ENCODE measurements at regions not wholly inside any gene's neighbourhood (a gene's known extent, or its start where the extent isn't known, plus 50 kb on each side); places are given as distances from the start of the nearest gene placed in this dataset.
A peak's percentile ranks its signal among the peaks of the same experiment; 100 is the strongest.

DNA sequence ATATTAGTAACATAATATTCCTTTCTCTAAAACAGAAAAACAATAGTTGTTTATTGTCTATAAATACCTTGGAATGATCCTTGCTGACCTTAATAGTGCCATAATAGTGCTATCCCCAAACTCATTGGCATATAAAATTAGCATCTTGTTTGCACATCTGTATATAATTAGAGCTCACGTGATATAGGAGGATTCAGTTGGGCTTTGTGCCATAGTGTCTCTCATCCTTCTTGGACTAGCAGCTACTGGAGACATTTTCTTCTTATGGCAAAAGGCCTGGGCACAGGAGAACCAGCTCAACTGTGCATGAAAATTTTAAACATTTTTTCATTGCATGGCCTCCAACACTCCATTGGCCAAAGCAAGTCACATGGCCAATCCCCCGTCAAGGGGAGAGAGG is 342.5 kb downstream of the SPATA31D1 start:
- no peak for FAIRE-seq

DNA sequence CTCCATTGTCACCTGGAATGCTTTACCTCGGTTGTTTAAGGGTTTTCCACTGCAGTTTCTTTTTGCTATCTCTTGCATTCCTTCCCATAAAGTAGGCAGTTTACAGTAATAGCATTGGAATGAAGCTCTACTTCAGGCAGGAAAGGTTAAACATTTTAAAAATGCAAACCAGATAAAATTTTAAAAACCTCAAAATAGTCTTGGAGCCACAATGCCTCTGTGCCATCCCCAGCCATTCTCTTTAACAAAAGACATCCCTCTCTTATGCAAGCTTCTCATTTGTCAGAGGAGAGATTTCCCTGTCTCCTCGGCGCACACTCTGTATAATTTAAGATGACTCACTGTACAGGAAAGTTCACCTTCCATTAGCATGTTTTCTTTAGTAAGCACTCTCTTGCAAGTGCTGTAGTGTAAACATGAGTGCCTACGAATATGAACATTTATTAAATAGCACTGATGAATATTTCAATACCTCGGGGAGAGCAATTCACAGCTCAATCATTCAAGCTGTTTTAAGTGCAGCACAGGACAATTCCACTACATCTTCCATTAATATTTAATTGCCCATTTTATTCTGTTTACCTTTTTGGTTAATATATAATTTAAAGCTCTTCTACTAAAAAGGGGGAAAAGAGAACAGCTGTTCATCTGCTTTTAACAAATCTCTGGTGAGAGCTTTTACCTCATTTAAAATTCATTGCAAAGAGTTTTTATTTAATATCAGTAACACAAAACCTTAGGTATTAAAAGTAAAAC is 343.6 kb downstream of the SPATA31D1 start:
- peak; percentile 95 for FAIRE-seq

DNA sequence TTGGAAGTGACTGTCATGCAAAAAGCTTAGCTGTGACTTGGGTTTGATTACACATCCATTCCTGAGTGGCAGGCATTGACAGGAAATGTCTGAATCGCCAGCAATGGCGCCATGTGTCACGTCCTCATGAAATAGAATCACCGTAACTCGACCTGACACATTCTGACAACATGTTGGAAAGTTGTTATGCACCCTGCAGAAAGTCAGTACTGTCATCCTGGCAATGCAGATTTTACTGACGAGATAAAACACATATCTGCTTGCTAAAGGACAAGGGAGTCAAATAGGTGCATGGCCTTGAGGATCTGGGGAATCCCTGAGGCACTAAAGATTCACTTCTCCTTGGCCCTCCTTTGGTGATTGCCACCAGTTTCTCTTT is 344.2 kb downstream of the SPATA31D1 start:
- no peak for FAIRE-seq

DNA sequence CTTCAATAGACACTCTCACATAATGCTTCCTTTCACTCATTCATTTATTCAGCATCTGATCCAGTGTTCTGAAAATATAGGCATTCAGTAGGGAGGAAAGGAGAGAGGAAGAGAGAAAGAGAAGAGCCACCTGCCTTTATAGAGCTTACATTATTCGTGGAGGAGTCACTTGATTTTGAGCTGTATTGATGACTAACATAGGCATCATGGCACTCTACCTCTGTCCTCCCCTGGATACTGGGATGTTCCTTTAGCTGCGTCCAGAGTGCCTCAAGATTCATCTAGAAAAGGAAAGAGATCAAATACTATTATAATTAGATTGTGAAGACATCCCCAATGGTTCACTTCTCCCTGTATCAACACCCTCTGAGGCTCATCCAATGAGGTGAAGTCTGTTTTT is 345.1 kb downstream of the SPATA31D1 start:
- no peak for FAIRE-seq

DNA sequence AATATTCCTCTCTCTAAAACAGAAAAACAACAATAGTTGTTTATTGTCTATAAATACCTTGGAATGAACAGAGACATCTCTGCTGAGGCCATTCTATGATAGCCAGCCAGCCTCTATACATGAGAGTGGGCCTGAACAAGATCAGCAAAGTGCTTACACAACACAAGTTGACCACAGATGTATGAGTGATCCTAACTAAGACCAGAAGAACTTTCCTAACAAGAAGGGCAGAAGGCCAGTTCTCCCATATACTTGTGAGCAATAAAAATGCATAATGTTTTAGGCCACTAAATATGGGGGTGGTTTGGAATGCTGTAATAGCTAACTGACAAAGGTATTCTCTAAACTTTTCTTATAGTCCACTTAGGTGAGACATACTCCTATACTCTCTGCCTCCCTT is 345.7 kb downstream of the SPATA31D1 start:
- FAIRE-seq: no peak

DNA sequence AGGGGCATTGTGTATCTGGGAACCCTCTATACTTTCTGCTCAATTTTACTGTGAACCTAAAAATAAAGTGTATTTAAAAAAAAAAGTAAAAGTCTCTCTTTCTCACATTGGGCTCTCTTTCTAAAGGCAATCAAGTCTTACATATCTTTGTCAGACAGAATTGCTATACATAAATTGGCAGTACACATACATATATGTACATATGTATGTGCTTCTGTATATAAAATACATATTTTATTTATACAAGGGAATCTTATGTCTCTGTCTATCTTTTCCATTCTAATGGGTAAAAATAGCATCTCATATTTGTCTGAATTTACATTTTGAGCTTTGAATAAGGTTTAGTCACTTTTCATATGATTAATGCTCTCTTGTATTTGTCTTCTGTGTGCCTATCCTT is 348.8 kb downstream of the SPATA31D1 start:
- no peak for FAIRE-seq

DNA sequence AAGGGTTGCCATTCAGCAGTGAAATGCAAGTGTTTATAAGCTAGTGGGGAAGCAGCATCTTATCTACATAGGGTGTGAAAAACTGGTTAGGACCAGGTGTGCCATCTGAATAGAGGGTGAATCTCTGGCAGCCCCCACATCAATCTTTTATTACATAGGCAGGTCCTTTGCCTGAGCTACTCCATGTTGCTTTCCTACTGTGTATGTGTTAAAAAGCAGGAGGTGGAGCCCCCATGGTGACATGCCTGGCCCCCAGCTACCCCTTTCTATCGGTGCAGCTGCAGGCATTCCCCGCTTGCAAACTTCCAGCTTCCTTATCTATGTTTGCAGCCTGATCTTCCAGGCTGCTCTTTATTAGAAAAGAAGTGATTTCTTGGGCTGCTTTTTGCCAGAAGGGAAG is 353.5 kb downstream of the SPATA31D1 start:
- FAIRE-seq: no peak

DNA sequence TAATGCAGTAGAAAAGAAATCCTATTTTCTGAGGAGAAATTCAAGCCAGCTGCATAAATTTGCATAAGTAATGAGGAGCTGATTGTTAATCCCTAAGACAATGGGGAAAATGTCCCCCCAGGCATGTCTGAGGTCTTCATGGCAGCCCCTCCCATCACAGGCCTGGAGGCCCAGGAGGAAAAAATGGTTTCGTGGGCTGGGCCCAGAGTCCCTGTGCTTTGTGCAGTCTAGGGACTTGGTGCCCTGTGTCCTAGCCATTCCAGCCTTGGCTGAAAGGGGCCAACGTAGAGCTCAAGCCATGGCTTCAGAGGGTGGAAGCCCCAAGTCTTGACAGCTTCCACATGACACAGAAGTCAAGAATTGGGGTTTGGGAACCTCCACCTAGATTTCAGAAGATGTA is 357.5 kb downstream of the SPATA31D1 start:
- FAIRE-seq: no peak

DNA sequence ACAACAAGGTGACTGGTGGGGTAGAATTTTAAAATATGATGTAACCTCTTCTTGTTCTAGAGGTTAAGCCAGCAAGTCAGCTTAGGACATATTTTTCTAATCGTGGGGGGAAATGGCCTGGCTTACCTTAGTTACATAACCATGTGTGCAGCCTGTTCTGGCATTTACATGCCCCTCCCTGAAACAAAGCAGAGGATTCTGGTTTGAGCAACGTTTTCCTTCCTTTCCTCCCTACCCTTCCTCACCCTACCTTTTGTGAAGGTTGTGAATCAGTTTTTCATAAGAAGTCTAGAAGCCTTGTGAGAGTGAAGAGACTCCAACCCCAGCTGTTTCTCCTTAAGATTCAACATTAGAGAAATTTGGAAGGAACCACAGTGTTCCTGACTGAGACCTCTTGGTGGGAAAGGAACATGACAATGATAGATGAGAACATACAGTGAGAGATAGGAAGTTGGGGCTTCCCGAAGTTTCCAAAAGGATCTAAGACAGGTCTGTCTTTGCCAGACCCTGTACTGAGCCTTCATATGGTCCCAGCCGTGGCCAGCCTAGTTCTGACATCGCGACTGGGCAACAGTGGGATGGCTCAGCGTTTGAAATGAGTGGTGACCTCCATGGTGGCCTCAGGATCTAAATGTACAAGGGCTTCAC is 365.2 kb downstream of the SPATA31D1 start:
- no peak for FAIRE-seq

DNA sequence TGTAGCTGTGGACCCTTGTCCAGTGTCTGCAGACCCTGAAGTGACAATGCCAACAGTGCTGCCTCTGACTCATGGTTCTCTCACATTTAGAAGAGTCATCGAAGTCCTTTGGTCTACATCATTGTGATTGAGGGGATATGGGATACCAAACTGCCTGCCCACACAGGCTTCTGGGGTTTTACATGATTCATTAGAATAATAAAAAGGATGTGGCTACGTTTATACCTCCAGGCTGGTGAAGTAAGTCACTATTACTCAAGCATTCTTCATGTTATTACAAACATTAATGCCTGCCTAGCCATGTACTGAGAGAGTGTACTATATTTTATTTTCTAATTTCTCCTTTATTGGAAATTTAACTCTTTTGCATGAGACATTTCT is 365.7 kb downstream of the SPATA31D1 start:
- FAIRE-seq: no peak

DNA sequence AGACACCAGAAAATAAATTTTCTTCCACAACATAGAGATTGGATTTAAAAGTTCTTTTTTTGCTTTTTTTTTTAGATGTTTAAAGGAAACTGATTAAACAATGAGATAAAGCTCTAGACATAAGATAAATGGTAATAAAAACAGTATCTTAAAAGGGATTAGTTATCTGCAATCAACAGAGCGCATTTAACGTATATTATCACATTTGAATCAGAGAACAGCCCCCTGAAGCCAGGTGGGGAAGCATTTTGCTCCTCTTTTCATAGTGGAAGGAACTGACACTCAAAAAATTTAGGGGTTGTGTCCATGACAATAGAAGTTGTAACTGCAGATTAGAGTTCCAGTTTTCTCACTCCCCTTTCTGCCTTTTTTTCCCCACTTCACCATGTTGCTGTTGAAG is 367.6 kb downstream of the SPATA31D1 start:
- no peak for FAIRE-seq

DNA sequence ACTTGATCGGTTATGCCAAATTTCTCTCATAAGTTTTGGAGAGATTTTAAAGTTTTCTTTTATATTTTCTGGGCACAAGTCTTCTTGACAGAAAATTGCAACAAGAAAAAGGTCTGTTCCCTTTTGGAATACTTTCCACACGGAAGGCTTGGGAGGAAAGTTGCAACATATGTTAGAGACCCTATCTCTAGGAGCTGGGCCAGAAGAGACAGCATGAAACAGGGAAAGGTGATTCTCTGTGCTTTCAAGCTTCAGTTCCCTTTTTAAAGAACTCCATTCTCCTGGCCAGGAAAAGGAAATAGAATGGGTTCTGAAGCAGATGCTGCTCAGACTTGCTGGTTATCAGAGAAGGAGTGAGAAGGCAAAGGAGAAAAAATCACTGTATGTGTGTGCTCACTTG is 368.3 kb downstream of the SPATA31D1 start:
- no peak for FAIRE-seq

DNA sequence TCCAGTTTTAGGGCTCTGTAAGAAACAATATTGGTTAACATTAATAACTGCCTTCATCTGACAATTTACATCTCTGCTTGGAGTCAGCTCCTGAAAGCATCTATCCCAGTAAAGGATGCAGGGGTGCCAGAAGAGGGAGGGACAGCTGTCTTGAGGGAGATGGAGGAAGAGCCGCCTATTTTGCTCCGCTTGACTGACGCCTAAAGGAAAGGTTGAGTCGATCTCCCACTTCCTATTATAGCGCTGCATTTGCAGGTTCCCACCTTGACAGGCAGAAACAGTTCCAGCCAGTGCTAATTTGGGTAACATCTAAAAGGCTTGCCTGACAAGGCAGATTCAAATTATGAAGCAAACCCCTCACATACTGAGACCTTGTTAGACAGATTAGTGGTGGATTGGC is 374.6 kb downstream of the SPATA31D1 start:
- FAIRE-seq: no peak

DNA sequence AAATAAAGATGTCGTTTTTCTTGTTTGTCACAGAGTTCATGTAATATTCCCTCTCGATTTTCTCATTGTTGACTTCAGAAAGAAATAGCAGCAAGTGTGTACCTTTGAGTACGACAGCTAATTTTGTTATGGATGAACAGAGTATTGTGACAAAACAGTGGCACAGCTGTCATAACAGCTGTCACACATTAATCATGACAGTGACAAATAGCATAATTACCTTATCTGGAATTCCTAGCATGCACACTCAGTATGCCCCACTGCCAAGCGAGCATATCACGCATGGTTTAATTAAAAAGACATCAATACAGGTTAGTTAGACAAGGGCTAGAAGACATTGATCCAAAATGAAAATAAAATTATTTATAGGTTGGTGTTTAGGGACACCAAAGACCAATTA is 375.1 kb downstream of the SPATA31D1 start:
- no peak for FAIRE-seq

DNA sequence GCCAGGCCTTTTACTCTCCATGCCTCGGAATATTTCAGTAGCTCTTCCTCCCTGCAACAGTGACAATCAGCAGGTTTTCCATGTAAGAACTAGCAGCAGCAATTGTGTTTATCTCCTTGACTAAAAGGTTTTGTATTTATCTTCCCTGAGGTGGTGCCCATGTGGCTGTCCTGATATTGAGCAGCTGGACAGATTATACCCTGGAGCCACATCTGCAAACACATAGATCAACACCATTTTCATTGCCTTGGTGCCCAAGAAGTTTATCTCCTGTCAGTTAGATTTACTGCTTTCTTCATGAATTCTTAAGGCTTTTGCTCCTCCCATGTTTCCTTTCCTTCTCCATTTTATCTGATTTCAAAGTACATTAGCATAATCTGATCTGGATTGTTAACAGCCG is 378.4 kb downstream of the SPATA31D1 start:
- FAIRE-seq: no peak

DNA sequence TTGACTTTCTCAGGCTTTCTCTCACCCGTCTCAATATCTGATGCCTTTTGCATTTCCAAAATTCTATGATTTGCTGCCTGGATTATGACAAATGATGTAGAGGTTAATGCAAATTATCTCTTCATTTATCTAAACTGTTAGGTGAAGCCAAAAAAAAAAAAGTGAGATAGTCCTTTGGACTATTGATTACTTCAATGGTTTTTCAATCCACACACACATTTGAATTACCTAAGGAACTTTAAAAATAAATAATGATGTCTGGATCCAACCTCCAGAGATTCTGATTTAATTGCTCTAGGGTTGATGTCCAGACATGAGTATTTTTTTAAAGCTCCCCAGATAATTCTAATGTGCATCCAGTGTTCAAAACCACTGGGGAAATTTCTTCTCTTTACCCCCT is 379.4 kb downstream of the SPATA31D1 start:
- no peak for FAIRE-seq

DNA sequence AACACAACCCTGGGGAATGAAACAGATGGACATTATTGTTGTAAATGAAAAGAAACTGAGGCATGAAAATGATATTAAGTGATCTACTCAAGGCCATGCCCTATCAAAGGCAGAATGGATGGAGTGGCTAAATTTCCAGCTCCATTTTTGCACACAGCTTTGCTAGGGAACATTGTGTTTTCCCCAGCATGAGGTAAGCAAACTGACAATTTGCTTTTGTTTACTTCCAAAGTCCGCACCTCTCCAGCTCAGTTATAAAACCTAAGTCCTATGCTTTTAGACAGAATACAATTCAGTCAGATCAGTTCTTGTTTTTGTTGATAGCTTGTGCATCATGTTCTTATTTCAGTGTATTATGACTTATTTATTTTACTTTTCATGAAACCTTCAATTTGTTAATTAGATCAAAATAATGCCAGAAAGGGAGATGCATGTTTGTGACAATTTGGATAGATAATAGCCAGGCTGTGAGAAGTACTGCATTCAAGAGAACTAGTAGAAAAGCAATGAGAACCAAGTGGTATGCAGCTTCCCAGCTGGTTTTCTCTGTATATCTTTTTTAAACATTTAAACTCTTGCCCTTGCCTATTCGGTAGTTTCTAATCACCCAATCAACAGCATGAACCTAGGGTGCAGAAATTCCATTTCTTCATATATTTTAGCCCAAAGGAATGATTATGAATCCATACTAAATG is 380.8 kb downstream of the SPATA31D1 start:
- no peak for FAIRE-seq

DNA sequence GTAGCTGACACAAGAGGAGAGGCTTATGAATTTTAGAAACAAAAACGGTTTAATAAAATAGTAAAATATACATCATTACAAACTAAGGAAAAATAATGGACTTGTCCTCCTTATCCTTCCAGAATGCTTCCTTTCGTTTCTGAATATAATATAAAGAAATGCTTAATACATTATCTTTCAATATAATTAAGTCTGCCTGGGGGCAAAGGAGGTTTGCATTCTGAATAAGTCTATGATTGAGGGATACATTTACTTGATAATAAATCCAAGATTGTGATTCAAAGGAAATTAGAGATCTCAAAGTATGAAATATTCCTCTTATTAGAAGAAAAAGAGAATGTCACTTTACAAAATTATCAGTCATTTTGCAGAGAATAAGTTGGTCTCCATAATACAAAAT is 386.5 kb downstream of the SPATA31D1 start:
- FAIRE-seq: no peak

DNA sequence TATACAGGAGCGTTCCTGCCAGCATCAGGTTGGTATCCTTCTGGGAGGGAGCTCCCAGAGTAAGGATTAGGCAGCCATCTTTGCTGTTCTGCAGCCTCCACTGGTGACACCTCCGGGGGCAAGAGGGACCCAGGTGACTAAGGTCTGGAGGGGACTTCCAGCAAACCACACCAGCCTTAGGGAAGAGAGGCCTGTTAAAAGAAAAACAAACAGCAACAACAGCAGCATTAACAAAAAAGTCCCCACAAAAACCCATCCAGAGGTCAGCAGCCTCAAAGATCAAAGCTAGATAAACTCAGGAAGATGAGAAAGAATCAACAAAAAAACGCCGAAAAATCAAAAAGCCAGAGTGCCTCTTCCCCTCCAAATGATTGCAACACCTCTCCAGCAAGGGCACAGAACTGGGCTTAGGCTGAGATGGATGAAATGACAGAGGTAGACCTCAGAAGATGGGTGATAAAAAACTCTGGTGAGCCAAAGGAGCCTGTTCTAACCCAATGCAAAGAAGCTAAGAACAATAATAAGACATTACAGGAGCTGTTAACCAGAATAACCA is 388.2 kb downstream of the SPATA31D1 start:
- no peak for FAIRE-seq

DNA sequence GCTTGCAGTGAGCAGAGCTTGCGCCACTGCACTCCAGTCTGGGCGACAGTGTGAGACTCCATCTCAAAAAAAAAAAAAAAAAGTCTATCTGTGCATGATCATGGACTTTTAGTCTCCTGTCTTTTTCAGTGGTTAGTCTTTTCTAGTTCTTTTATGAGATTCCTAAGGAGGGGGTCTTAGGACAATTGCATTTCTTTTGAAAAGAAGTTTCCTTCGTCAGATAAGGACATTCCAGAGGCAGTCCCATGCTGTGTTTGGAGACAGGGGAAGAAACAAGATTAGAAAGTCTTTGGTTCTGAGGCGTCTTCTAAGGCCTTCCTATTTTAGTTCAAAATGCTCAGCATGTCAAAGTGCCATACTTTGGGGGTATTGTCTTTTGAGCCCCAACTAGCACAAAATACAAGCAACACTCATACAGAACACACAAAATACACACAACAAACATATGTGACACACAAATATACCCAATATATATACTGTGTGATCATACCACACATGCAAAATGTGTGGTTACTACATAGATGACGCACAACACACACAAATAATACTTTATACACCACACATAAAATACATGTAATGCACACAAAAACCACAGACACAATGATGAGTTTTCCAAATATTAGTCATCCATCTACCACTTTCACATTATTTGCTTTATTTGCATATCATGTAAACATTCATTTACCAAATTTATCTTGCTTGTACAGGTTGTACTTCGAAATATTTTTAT is 394.5 kb downstream of the SPATA31D1 start:
- FAIRE-seq: no peak

DNA sequence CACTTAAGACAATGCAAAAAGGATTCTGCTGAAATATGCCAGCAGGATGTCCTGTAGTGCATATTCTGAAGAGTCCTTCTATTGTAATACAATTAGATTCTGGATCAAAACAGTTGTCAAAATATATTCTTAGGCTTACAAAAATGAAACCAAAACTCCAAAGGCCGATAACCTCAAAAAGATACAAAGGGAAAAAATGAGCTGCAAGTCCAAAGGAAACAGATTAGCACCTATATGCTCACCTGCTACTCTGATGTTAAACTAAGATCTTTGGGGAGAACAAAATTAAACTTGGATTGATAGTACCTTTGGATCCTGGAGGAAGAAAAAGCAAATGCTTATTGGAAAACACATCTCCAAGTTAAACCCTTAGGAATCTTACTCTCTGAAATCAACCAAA is 397.1 kb downstream of the SPATA31D1 start:
- FAIRE-seq: no peak

DNA sequence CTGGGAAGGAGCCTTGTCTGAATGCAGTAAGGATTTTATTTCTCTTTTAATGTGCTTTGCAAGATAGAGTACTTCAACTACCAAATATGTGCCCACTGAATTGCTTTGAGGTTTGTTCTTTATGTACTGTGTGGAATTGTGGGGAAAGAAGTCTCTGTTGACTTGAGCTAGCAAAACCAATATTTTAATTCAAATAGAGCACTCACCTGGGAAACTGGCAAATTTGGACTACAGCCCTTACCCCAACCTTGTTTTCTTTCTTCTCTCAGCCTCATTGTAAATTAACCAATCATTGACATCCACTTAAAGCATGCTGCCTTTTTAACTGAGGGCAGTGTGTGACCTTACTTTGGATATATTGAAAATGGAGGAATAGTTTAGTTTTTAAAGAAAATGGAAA is 409.0 kb downstream of the SPATA31D1 start:
- FAIRE-seq: no peak

DNA sequence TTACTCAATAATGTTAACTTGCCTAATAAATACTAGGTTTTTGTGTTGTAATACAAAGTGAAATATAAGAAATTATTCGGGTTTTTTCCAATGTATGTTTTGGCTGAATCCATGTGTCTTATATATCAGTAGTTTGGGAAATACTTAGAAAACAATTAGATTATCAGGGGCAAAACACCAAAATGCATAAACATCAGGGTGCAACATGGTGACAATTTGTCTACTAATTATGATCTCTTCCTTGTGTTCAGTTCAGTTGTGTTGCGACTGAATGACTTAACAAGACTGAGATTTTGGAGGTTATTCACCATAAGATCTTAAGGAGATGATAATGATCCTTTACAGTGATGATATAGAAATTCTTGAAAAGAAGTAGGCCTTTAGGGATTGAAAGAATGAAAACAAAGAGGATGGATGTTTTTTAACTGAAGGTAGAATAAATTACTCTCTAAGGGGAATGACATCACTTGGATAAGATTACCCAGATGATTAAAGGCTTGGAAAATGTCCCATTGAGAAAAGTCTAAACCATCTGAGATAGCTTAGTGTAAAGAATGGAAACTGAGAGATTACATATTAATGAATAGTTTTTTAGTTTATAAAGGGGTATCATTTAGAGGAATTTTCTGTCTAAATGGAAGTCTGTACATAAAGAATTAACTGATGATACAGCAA is 415.8 kb downstream of the SPATA31D1 start:
- no peak for FAIRE-seq

All from islet of Langerhans (tissue), 1 donor.